Erythroblast (primary cell): ENCODE measurements at regions not wholly inside any gene's neighbourhood (a gene's known extent, or its start where the extent isn't known, plus 50 kb on each side); places are given as distances from the start of the nearest gene placed in this dataset.
"Not testable (repeated sequence)": the region's sequence is repeated elsewhere in the genome, so short reads cannot be mapped to it uniquely, and the experiment has no call there.

ENCODE experiments used
- GATA1 ChIP-seq: IDR thresholded peaks from 2 replicates; pipeline ENCODE4 v1.6.1; 2011; ENCODE audit warnings: low read depth, mild to moderate bottlenecking, control low read depth, low read length, moderate library complexity
- POLR2A ChIP-seq: IDR thresholded peaks from 2 replicates; pipeline ENCODE4 v1.6.1; 2011; ENCODE audit warnings: mild to moderate bottlenecking, low read length

DNA sequence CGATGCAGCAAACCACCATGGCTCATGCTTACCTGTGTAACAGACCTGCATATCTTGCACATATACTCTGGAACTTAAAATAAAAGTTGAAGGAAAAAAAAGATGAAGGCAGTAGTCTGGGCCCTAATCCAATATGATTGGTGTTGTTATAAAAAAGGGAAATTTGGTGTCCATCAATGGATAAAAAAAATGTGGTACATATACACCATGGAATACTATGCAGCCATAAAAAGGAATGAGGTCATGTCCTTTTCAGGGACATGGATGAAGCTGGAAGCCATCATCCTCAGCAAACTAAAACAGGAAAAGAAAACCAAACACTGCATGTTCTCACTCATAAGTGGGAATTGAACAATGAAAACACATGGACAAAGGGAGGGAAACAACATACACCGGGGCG, 74.1 kb upstream of the GPR101 start:
- not testable (repeated sequence) for TF ChIP-seq POLR2A, GATA1
